ENCODE measurements at regions not wholly inside any gene's neighbourhood (a gene's known extent, or its start where the extent isn't known, plus 50 kb on each side); places are given as distances from the start of the nearest gene placed in this dataset.

DNA sequence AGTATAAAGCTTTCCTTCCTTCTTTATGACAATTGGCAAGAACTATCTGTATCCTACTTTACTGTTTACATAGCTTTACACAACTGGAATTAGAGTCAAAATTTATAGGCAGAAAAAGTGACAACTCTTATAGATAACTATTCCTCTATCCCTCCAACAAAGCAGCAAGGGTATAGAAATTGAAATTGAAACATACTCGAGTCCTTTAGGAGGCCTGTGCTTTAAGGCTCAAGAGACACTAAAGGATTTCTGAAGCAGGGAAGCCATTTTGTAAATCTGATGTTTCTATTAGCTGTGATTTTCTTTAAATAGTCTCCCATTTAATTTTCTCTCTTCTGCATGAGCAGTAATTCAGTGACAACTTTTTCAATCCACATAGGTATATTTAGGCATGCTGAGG is 567.6 kb upstream of the MAN1A1 start:
- TF ChIP-seq POLR2A (IDR thresholded peaks at IDR 0.05), result no peak
- TF ChIP-seq, protein P1, sequence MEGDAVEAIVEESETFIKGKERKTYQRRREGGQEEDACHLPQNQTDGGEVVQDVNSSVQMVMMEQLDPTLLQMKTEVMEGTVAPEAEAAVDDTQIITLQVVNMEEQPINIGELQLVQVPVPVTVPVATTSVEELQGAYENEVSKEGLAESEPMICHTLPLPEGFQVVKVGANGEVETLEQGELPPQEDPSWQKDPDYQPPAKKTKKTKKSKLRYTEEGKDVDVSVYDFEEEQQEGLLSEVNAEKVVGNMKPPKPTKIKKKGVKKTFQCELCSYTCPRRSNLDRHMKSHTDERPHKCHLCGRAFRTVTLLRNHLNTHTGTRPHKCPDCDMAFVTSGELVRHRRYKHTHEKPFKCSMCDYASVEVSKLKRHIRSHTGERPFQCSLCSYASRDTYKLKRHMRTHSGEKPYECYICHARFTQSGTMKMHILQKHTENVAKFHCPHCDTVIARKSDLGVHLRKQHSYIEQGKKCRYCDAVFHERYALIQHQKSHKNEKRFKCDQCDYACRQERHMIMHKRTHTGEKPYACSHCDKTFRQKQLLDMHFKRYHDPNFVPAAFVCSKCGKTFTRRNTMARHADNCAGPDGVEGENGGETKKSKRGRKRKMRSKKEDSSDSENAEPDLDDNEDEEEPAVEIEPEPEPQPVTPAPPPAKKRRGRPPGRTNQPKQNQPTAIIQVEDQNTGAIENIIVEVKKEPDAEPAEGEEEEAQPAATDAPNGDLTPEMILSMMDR (IDR thresholded peaks at IDR 0.05), result no peak

All from heart left ventricle (tissue), 13 donors.